ENCODE measurements at regions not wholly inside any gene's neighbourhood (a gene's known extent, or its start where the extent isn't known, plus 50 kb on each side); places are given as distances from the start of the nearest gene placed in this dataset.

DNA sequence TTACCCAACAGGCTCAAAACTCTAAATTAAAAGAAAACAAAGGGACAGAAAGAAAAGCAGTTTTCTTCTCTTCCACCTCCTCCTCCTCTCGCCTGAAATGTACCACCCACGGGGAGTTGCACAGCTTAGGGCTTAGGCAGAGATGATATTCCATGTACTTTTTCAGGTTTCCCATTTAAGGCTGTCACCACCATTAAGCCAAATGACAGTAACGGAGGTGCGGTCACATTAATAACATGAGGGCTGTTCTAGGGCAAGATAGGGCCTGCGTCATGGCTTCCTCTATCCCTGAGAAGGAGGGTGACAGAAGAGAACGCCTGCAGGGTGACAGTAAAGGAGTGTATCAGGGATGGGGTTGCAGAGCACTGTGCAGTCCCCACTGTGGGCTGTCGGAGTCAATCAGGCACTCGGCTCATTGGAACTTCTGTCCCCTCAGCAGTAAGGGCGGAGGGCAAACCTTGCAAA, 51.7 kb upstream of the TJP1 start:
- TF ChIP-seq, protein P1, sequence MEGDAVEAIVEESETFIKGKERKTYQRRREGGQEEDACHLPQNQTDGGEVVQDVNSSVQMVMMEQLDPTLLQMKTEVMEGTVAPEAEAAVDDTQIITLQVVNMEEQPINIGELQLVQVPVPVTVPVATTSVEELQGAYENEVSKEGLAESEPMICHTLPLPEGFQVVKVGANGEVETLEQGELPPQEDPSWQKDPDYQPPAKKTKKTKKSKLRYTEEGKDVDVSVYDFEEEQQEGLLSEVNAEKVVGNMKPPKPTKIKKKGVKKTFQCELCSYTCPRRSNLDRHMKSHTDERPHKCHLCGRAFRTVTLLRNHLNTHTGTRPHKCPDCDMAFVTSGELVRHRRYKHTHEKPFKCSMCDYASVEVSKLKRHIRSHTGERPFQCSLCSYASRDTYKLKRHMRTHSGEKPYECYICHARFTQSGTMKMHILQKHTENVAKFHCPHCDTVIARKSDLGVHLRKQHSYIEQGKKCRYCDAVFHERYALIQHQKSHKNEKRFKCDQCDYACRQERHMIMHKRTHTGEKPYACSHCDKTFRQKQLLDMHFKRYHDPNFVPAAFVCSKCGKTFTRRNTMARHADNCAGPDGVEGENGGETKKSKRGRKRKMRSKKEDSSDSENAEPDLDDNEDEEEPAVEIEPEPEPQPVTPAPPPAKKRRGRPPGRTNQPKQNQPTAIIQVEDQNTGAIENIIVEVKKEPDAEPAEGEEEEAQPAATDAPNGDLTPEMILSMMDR (conservative IDR thresholded peaks at IDR 0.05; ENCODE audit: low read length): no peak
- no peak for TF ChIP-seq EZH2phosphoT487 (IDR thresholded peaks at IDR 0.05; ENCODE audit: borderline replicate concordance, low read depth, low read length)
